Peyer's patch (tissue), 4 donors: ENCODE measurements at regions not wholly inside any gene's neighbourhood (a gene's known extent, or its start where the extent isn't known, plus 50 kb on each side); places are given as distances from the start of the nearest gene placed in this dataset.

Experiments used
- DNase-seq, 3 donors: peaks; one replicate each; pipeline ENCODE4 v3.0.0-alpha.2; 2017 to 2019
- H3K27ac ChIP-seq, 4 donors: fragments of 200-600 bp; sonication (generic); one replicate each; pipeline ENCODE4 v1.5.1; 2016 to 2019
- H3K27me3 ChIP-seq, 2 donors: fragments of 200-600 bp; sonication (generic); one replicate each; pipeline ENCODE4 v1.5.1; 2019
- H3K36me3 ChIP-seq, 3 donors: fragments of 200-600 bp; sonication (generic); one replicate each; pipeline ENCODE4 v1.5.1; 2016 to 2019
- H3K4me1 ChIP-seq, 4 donors: fragments of 200-600 bp; sonication (generic); one replicate each; pipeline ENCODE4 v1.5.1; 2016 to 2019
- H3K4me3 ChIP-seq, 4 donors: fragments of 200-600 bp; sonication (generic); 1 replicate in 3 of 4; 2 replicates in 1 of 4; pipeline ENCODE4 v1.5.1; 2016 to 2019; ENCODE audit warnings: mild to moderate bottlenecking in 1 of 4
- H3K9me3 ChIP-seq, 4 donors: fragments of 200-600 bp; sonication (generic); one replicate each; pipeline ENCODE4 v1.5.1; 2016 to 2019; ENCODE audit warnings: mild to moderate bottlenecking in 1 of 4
- CTCF ChIP-seq, 6 experiments: fragments of 450-650 bp in 4 of 6; fragments of 200-600 bp in 2 of 6; sonication (generic) in 1 of 6; IDR thresholded peaks; one replicate each; pipeline ENCODE4 v1.5.1; 2017 to 2019; ENCODE audit warnings: antibody characterized with exemption in 6 of 6, mild to moderate bottlenecking in 3 of 6, moderate library complexity in 1 of 6
- POLR2A ChIP-seq, 2 donors: fragments of 450-650 bp; IDR thresholded peaks; one replicate each; pipeline ENCODE4 v1.5.1; 2017; ENCODE audit warnings: antibody characterized with exemption in 2 of 2, mild to moderate bottlenecking in 2 of 2, moderate library complexity in 2 of 2

- Histone ChIP-seq H3K27ac (no peak overlapping the region), H3K4me3 (no peak overlapping the region), H3K9me3 (no peaks in the 10 kb centered on the region), H3K4me1 (no peaks in the 10 kb centered on the region), H3K36me3 (no peaks in the 10 kb centered on the region), H3K27me3 (no peaks in the 10 kb centered on the region)
- no peak for DNase-seq
- TF ChIP-seq POLR2A (IDR thresholded peaks at IDR 0.05) = no peak
- no peak for TF ChIP-seq CTCF (IDR thresholded peaks at IDR 0.05)
Measured at GRCh38 chr5:74152136-74152535, 488.4 kb downstream of the ENC1 start.

GRCh38 chr5:74149395-74149794 is 491.1 kb downstream of the ENC1 start:
- H3K9me3 ChIP-seq = no peaks in the 10 kb centered on the region
- H3K36me3 ChIP-seq = no peaks in the 10 kb centered on the region
- no peak overlapping the region for H3K4me3 ChIP-seq
- H3K27ac ChIP-seq = no peak overlapping the region
- no peak for DNase-seq
- no peaks in the 10 kb centered on the region for H3K27me3 ChIP-seq
- H3K4me1 ChIP-seq = no peaks in the 10 kb centered on the region
- TF ChIP-seq CTCF (IDR thresholded peaks at IDR 0.05) (no peak), POLR2A (IDR thresholded peaks at IDR 0.05) (no peak)

GRCh38 chr5:74148321-74148720 is 492.2 kb downstream of the ENC1 start:
- H3K4me3 ChIP-seq = no peak overlapping the region
- no peaks in the 10 kb centered on the region for H3K4me1 ChIP-seq
- no peak overlapping the region for H3K27ac ChIP-seq
- no peaks in the 10 kb centered on the region for H3K9me3 ChIP-seq
- TF ChIP-seq POLR2A (IDR thresholded peaks at IDR 0.05) = no peak
- no peak for TF ChIP-seq CTCF (IDR thresholded peaks at IDR 0.05)
- H3K36me3 ChIP-seq = no peaks in the 10 kb centered on the region
- DNase-seq = no peak
- H3K27me3 ChIP-seq = no peaks in the 10 kb centered on the region

- Histone ChIP-seq H3K27me3 (no peaks in the 10 kb centered on the region), H3K4me1 (no peaks in the 10 kb centered on the region), H3K27ac (no peak overlapping the region), H3K9me3 (no peaks in the 10 kb centered on the region), H3K4me3 (no peak overlapping the region), H3K36me3 (no peaks in the 10 kb centered on the region)
- TF ChIP-seq POLR2A (IDR thresholded peaks at IDR 0.05) = no peak
- no peak for TF ChIP-seq CTCF (IDR thresholded peaks at IDR 0.05)
- no peak for DNase-seq
Measured at GRCh38 chr5:74146796-74147195, 493.7 kb downstream of the ENC1 start.

- DNase-seq = no peak
- Histone ChIP-seq H3K9me3 (no peaks in the 10 kb centered on the region), H3K4me3 (no peak overlapping the region), H3K27me3 (no peaks in the 10 kb centered on the region), H3K4me1 (no peaks in the 10 kb centered on the region), H3K36me3 (no peaks in the 10 kb centered on the region), H3K27ac (no peak overlapping the region)
- TF ChIP-seq CTCF (IDR thresholded peaks at IDR 0.05) = no peak
- TF ChIP-seq POLR2A (IDR thresholded peaks at IDR 0.05) = no peak
Measured at GRCh38 chr5:74145951-74146350, 494.6 kb downstream of the ENC1 start.

- DNase-seq = no peak
- Histone ChIP-seq H3K27me3 (no peaks in the 10 kb centered on the region), H3K9me3 (no peaks in the 10 kb centered on the region), H3K36me3 (no peaks in the 10 kb centered on the region), H3K27ac (no peak overlapping the region), H3K4me1 (no peaks in the 10 kb centered on the region), H3K4me3 (no peak overlapping the region)
- no peak for TF ChIP-seq POLR2A (IDR thresholded peaks at IDR 0.05)
- no peak for TF ChIP-seq CTCF (IDR thresholded peaks at IDR 0.05)
Measured at GRCh38 chr5:74143721-74144330, 496.7 kb downstream of the ENC1 start.
